NCI-H226 (cell line): ENCODE measurements at regions not wholly inside any gene's neighbourhood (a gene's known extent, or its start where the extent isn't known, plus 50 kb on each side); places are given as distances from the start of the nearest gene placed in this dataset.
"Not testable (repeated sequence)": the region's sequence is repeated elsewhere in the genome, so short reads cannot be mapped to it uniquely, and the experiment has no call there.

Experiments used
- DNase-seq: peaks from one replicate; pipeline ENCODE4 v3.0.0-alpha.2; 2015

DNA sequence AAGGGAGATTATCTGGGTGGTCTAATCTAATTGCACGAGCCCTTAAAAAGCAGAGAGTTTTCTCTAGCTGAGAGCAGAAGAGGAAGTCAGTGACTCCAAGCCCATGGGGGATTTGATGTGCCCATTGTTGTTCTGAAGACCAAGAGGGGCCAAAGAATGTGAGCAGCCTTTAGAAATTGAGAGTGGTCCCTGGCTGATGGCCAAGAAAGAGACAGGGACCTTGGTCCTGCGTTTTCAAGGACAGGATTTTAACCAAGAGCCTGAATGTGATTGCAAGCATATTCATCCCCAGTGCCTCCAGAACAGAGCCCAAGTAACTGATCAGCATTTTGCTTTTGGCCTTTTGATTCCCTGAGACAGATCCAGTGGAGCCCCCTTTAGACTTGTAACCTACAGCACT lies 1353.9 kb downstream of the AACS start:
- no peak for DNase-seq

DNA sequence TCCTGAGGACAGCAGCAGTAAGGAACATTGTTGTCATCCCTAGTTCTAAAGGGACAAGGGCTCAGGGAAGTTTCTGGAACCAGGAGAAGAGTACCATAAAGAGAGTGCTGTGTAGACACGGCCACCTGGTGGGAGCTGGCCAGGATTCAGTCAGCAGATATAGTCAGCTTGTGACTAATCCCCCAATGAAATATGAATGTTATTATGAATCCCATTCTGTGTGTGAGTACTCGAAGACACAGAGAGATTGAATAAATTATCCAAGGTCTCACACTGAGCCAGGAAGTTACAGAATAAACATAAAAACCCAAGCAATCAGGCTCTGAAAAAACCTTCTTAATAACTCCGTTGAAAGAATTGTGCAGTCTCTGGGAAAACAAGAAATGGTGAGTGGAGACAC lies 1359.5 kb downstream of the AACS start:
- DNase-seq = no peak

DNA sequence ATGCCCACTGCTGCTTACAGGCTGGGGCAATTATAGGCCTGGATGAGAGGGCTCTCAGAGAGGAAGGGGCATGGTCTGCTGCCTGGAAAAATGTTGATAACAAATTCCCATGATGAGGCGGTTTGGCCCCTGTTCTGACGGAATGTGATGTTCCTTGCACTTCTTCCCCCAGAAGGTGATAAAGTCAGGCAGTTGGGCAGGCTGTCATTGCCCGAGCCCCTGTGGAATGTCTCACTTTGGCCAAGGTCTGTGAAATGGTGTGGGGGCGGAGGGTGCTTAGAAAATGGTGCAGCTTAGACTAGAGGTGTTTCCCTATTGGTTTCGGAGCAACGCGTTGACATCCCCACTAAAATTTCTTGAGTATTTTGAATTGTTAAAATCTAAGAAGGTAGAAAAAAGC lies 1360.0 kb downstream of the AACS start:
- DNase-seq = no peak

- DNase-seq = no peak
These were observed 1363.5 kb downstream of the AACS start for GRCh38 chr12:126428769-126429168.

GRCh38 chr12:126430921-126431320 lies 1365.7 kb downstream of the AACS start:
- DNase-seq = no peak

DNA sequence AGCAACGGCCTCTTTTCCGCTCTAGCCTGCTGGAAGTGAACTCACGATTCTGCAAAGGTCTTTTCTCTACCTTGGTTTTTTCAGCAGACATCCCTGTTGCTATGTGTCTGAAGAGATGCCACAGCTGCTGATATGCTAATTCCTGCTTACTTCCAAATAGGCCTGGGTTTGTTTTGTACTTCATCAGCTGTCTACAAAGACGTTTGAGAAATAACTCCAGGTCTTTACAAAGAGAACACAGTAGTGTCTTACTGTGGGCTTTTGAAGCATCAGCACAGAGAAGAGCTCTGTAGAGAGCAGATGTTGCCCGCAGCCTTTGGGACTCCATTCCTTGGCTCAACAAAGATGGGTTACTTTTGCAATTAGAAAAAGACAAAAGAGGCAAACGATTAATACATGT lies 1366.5 kb downstream of the AACS start:
- DNase-seq = no peak

- no peak for DNase-seq
These were observed 1367.5 kb downstream of the AACS start for GRCh38 chr12:126432780-126433179.

DNA sequence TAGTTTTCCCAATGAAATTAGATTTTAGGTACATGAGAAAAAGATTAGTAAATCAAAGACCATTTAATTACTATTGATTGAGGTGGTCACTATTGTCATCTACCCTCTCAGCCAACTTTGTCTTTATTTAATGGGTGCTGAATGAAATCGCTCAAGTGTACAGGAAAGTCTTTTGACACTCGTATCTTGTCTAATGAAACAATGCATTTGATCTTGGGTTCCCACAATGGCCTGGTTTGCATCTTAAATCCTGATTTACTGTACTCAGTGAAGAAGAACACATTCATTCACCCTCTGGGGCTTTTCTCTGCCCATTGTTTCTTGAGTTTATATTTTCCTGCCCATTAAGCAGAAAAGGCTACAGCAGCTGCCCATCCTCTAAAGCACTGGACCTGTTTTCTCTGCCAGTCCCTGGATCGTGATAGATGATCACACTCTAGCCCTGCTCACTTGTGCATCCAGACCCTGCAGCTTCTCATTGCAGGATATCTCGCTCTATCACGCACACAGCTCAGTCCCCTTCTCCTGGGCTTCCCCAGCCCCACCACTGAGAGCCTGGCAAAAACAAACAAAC lies 1369.3 kb downstream of the AACS start:
- no peak for DNase-seq

DNA sequence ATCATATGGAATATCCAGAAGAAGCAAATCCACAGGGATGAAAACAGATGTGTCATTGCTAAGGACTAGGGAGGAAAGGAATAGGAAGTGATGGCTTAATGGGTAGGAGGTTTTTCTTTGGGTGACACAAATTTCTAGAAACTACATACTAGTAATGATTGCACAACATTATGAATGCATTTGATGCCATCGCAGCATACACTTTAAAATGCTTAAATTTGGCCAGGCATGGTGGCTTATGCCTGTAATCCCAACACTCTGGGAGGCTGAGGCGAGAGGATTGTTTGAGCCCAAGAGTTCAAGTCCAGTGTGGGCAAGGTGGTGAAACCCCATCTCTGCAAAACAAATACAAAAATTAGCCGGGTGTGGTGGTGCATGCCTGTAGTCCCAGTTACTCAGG lies 1370.8 kb downstream of the AACS start:
- DNase-seq = no peak

DNA sequence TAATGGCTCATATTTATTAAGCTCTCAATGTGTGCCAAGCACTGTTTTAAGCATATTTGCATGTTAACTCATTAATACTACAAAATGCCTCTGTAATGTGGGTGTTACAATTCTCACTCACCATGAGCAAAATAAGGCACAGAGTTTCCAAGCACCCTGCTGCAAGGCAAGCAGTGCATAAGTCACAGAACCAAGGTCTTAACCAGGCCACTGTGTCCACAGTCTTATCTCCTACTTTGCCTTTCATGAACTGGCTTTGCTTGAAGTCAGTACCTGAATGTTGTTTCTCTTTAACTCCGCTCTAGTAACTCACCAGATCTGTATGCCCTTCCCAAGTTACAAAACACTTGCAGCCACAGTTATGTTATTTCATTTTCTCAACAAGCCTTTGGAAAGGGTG lies 1372.7 kb downstream of the AACS start:
- no peak for DNase-seq

DNA sequence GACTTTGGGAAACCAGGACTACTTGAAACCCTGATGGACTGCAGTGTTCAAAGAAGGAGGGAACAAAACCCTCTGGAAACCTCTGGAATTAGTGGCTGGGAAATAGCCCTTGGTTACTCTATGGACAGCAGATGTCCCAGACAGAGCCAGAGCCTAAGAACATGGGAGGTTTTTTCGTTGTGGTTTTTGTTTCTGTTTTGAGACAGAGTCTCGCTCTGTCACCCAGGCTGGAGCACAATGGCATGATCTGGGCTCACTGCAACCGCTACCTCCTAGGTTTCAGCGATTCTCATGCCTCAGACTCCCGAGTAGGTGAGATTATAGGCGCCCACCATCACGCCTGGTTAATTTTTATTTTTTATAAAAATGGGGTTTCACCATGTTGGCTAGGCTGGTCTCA lies 1378.7 kb downstream of the AACS start:
- no peak for DNase-seq

DNA sequence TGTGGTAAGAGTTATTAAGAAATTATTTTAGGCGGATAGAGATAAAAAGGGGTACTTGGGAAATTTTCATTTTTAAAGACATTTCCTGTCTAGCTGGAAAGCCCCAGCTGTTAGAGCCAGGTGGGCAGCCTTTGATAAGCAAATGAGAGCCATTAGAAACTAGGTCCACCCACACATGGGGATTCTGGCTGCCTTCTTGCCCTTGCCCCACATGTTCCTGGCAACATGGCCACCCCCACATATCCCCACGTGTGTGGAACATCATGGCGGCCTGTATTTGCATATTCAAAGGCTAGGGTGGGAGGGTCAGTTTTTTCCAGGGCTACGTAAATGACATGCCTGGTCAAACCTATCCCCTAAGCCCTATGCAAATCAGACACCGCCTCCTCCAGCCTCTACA lies 1382.1 kb downstream of the AACS start:
- no peak for DNase-seq

DNA sequence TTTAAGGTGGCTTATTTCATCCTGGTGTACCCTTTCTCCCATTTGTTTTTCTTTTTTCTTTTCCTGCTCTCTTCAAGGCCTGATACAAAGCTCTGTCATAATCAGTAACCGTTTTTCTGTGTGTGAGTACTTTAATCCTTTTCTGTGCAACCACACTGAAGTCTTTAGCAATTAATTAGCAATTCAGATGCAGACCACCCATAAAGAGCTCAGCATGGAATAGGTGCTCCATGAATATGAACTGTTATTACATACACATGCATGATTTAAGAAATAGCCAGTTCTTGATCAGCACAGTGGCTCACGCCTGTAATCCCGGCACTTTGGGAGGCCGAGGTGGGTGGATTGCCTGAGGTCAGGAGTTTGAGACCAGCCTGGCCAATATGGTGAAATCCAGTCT lies 1386.6 kb downstream of the AACS start:
- DNase-seq = no peak

DNA sequence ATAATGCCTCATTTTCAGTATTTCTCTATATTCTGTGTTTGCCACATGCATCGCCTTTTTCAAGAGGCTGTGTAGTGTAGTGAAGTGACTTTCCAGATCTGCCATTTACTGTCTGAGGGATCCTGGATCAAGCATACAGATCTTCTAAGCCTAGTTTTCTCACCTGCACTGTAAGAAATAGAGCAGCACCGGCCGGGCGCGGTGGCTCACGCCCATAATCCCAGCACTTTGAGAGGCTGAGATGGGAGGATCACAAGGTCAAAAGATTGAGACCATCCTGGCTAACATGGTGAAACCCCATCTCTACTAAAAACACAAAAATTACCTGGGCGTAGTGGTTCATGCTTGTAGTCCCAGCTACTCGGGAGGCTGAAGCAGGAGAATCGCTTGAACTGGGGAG lies 1387.5 kb downstream of the AACS start:
- not testable (repeated sequence) for DNase-seq

DNA sequence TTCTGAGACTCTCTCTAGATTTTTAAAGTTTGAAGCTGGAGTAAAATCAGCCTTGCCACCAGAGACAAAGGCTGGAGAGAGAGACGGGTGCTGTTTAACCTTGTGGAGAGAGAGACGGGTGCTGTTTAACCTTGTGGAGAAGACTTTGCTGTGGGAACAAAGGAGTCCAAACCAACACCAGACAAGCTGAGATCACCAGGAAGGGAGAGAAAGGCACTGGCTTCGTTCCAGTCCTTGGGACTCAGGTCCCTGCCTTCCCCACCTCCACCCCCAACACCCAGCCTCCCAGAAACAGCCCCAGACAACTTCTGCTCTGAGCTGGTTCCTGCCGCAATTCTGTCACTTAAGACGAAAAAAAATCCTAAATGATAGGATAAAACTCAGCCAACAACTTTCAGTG lies 1389.3 kb downstream of the AACS start:
- DNase-seq = no peak

DNA sequence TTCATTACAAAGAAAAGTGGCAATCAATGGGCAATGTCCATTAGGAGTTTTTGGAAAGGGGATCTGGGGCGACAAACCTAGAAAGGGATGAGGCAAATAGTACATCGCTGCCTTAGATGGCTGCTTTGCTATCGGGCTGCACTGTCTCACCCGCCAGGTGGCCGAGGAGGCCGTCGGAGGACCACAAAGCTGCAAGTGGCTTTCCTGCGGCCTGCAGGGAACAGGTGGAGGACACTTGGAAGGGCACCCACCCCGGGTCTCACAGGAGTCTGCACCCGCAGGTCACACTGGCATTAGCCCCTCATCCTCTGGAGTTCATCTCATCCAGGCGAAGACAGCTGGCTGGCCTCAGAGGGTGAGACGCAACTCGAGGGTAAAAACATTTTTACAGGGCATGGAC lies 1392.5 kb downstream of the AACS start:
- no peak for DNase-seq

GRCh38 chr12:126464153-126464552 lies 1398.9 kb downstream of the AACS start:
- no peak for DNase-seq

DNA sequence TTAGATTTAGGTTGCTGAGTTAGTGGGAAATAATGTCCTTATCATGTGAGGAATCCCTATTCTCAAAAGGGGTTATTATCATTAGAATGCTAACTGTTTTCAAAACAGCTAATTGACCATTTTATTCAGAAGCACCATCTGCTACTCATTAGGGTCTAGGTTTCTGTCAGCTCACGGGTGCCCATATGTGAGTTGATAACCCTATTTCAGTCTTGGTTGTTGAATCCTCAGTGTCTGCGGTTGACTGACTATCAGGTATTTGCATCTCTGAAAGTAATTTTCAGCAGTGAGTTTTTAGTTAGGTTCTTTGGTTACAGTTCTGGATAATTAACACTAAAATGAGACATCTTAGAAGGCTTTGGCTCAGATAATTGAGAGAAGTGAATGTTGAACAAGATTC lies 1404.0 kb downstream of the AACS start:
- DNase-seq = no peak

- DNase-seq = no peak
These were observed 1409.5 kb downstream of the AACS start for GRCh38 chr12:126474703-126475102.

GRCh38 chr12:126480451-126480850 lies 1415.2 kb downstream of the AACS start:
- DNase-seq = no peak

GRCh38 chr12:126481688-126482087 lies 1416.5 kb downstream of the AACS start:
- no peak for DNase-seq

DNA sequence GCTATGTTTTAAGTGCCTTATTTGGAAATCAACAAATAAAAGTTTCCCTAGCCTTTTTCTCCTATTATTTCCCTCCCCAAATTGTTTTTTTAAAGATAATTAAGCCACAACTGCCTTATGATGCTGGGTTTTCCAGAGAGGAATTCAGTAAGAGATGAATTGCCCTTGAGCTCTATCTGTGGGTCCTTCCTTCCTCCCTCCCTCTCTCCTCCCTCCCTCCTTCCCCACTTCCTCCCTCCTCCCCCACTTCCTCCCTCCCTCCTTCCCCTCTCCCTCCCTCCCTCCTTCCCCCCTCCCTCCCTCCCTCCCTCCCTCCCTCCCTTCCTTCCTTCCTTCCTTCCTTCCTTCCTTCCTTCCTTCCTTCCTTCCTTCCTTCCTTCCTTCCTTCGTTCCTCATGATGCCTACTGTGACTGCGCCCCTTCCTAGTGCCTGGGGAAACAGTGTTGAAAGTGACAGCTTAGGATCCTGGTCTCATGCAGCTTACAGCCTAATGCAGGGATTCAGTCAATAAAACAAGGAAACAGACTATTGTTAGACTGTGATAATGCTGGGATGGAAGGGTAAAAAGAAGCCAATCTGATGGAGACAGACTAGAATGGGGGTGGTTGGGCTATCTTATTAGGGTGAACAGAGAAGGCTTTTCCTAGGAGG lies 1417.1 kb downstream of the AACS start:
- DNase-seq = no peak

- no peak for DNase-seq
These were observed 1418.2 kb downstream of the AACS start for GRCh38 chr12:126483145-126484068.

GRCh38 chr12:126487431-126487980 lies 1422.3 kb downstream of the AACS start:
- DNase-seq = no peak
